Breast epithelium (tissue), 4 donors: ENCODE measurements at regions not wholly inside any gene's neighbourhood (a gene's known extent, or its start where the extent isn't known, plus 50 kb on each side); places are given as distances from the start of the nearest gene placed in this dataset.

ENCODE experiments used
- DNase-seq, 2 donors: peaks; one replicate each; pipeline ENCODE4 v3.0.0-alpha.2; 2019; ENCODE audit warnings: low spot score in 2 of 2
- H3K27ac ChIP-seq, 2 donors: fragments of 200-600 bp; sonication (generic) in 1 of 2; one replicate each; pipeline ENCODE4 v1.5.1; 2016 to 2019; ENCODE audit warnings: mild to moderate bottlenecking in 1 of 2
- H3K27me3 ChIP-seq, 2 donors: fragments of 200-600 bp; sonication (generic) in 1 of 2; one replicate each; pipeline versions ENCODE4 v1.5.1 to v1.6.0; 2017 to 2019; ENCODE audit warnings: control low read depth in 1 of 2, mild to moderate bottlenecking in 1 of 2
- H3K36me3 ChIP-seq: fragments of 200-600 bp; one replicate; pipeline ENCODE4 v1.5.1; 2019
- H3K4me1 ChIP-seq, 2 donors: fragments of 200-600 bp; sonication (generic); one replicate each; pipeline ENCODE4 v1.5.1; 2016 to 2019; ENCODE audit warnings: control low read depth in 1 of 2
- H3K4me3 ChIP-seq, 3 donors: fragments of 200-600 bp; sonication (generic); 1 replicate in 2 of 3; 2 replicates in 1 of 3; pipeline ENCODE4 v1.5.1; 2016 to 2019; ENCODE audit warnings: mild to moderate bottlenecking in 3 of 3, moderate library complexity in 2 of 3
- H3K9me3 ChIP-seq, 2 donors: fragments of 200-600 bp; sonication (generic) in 1 of 2; one replicate each; pipeline ENCODE4 v1.5.1; 2016 to 2019; ENCODE audit warnings: control low read depth in 1 of 2
- CTCF ChIP-seq, 3 donors: fragments of 450-650 bp; IDR thresholded peaks; one replicate each; pipeline ENCODE4 v1.5.1; 2016 to 2017; ENCODE audit warnings: antibody characterized with exemption in 3 of 3, mild to moderate bottlenecking in 3 of 3, moderate library complexity in 3 of 3
- POLR2A ChIP-seq: fragments of 450-650 bp; IDR thresholded peaks from one replicate; pipeline ENCODE4 v1.6.1; 2016; ENCODE audit warnings: antibody characterized with exemption, mild to moderate bottlenecking, moderate library complexity
- POLR2AphosphoS5 ChIP-seq, 3 donors: sonication (generic); formaldehyde crosslinking; IDR thresholded peaks; one replicate each; pipeline ENCODE4 v1.6.1; 2017; ENCODE audit warnings: antibody characterized with exemption in 3 of 3
- intact Hi-C: fragments of 100-400 bp; cut with DNase I; formaldehyde crosslinking; loops from one replicate; pipeline ENCODE4 v1.15.1; 2023; ENCODE audit warnings: low total_unique reads

GRCh38 chr10:52631648-52632047 lies 140.9 kb downstream of the MBL2 start:
- H3K27me3 ChIP-seq = no peaks in the 10 kb centered on the region
- intact Hi-C loops = no loop called here
- H3K36me3 ChIP-seq = no peaks in the 10 kb centered on the region
- H3K4me3 ChIP-seq = no peak overlapping the region
- H3K9me3 ChIP-seq = no peaks in the 10 kb centered on the region
- no peaks in the 10 kb centered on the region for H3K4me1 ChIP-seq
- TF ChIP-seq POLR2AphosphoS5 (IDR thresholded peaks at IDR 0.05) (no peak), POLR2A (no peak), CTCF (IDR thresholded peaks at IDR 0.05) (no peak)
- H3K27ac ChIP-seq = no peak overlapping the region
- DNase-seq = no peak

- Histone ChIP-seq H3K36me3 (no peaks in the 10 kb centered on the region), H3K4me1 (no peaks in the 10 kb centered on the region), H3K27me3 (no peaks in the 10 kb centered on the region), H3K9me3 (no peaks in the 10 kb centered on the region), H3K27ac (no peak overlapping the region), H3K4me3 (no peak overlapping the region)
- intact Hi-C loops = no loop called here
- no peak for DNase-seq
- TF ChIP-seq POLR2A (no peak), CTCF (IDR thresholded peaks at IDR 0.05) (no peak), POLR2AphosphoS5 (IDR thresholded peaks at IDR 0.05) (no peak)
Observed at GRCh38 chr10:52632591-52632990, 140.0 kb downstream of the MBL2 start.

- H3K4me1 ChIP-seq = no peaks in the 10 kb centered on the region
- DNase-seq = no peak
- H3K27ac ChIP-seq = no peak overlapping the region
- H3K4me3 ChIP-seq = no peak overlapping the region
- no peaks in the 10 kb centered on the region for H3K36me3 ChIP-seq
- intact Hi-C loops = no loop called here
- no peaks in the 10 kb centered on the region for H3K9me3 ChIP-seq
- H3K27me3 ChIP-seq = no peaks in the 10 kb centered on the region
- TF ChIP-seq POLR2A (no peak), CTCF (IDR thresholded peaks at IDR 0.05) (no peak), POLR2AphosphoS5 (IDR thresholded peaks at IDR 0.05) (no peak)
Observed at GRCh38 chr10:52633266-52633665, 139.3 kb downstream of the MBL2 start.

- H3K27me3 ChIP-seq = no peaks in the 10 kb centered on the region
- H3K4me1 ChIP-seq = no peaks in the 10 kb centered on the region
- H3K9me3 ChIP-seq = no peaks in the 10 kb centered on the region
- no peak overlapping the region for H3K27ac ChIP-seq
- no peak for DNase-seq
- TF ChIP-seq POLR2A = no peak
- no peak for TF ChIP-seq CTCF (IDR thresholded peaks at IDR 0.05)
- no peak for TF ChIP-seq POLR2AphosphoS5 (IDR thresholded peaks at IDR 0.05)
- no peaks in the 10 kb centered on the region for H3K36me3 ChIP-seq
- no peak overlapping the region for H3K4me3 ChIP-seq
- intact Hi-C loops = no loop called here
Observed at GRCh38 chr10:52635651-52636050, 136.9 kb downstream of the MBL2 start.

DNA sequence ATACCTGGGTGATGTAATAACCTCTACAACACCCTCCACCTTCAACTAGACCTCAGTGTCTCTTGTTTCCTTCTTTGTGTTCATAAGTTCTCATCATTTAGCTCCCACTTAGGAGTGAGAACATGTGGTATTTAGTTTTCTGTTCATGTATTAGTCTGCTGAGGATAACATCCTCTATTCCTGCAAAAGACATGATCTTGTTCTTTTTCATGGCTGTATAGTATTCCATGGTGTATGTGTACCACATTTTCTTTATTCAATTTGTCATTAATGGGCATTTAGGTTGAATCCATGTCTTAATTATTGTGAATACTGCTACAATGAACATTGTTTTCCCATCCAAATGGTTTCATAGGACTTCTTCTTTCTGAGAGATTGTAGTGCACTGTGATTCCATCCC lies 135.7 kb downstream of the MBL2 start:
- H3K27me3 ChIP-seq = no peaks in the 10 kb centered on the region
- DNase-seq = no peak
- H3K4me1 ChIP-seq = no peaks in the 10 kb centered on the region
- TF ChIP-seq CTCF (IDR thresholded peaks at IDR 0.05) = no peak
- TF ChIP-seq POLR2AphosphoS5 (IDR thresholded peaks at IDR 0.05) = no peak
- TF ChIP-seq POLR2A = no peak
- H3K4me3 ChIP-seq = no peak overlapping the region
- H3K9me3 ChIP-seq = no peaks in the 10 kb centered on the region
- intact Hi-C loops = no loop called here
- no peaks in the 10 kb centered on the region for H3K36me3 ChIP-seq
- H3K27ac ChIP-seq = no peak overlapping the region
